HCT116 (cell line): ENCODE measurements at regions not wholly inside any gene's neighbourhood (a gene's known extent, or its start where the extent isn't known, plus 50 kb on each side); places are given as distances from the start of the nearest gene placed in this dataset.

Experiments used
- ATAC-seq: fragments of 200-7000 bp; cut with Tn5 transposase; 2 replicates; pipeline ENCODE4 v1.9.1; 2020; ENCODE audit warnings: mild to moderate bottlenecking, moderate library complexity
- BruUV-seq: library from RNA; stranded (reverse); fragments of 400-500 nt; replicated peaks from 2 replicates; lab custom pipeline; 2021; lab: Mats Ljungman, UMichigan
- CTCF ChIA-PET: fragments of 300-600 bp; sonication (Branson Sonifier 250); formaldehyde crosslinking; loops from one replicate; lab custom pipeline; 2021; ENCODE audit warnings: antibody characterized with exemption; lab: Charles Lee
- POLR2A ChIA-PET: fragments of 300-600, 350-600 bp; sonication (Branson Sonifier 250); formaldehyde crosslinking; loops from one replicate; lab custom pipeline; 2021; ENCODE audit warnings: antibody characterized with exemption; lab: Charles Lee
- RAD21 ChIA-PET, 2 experiments: fragments of 300-600 bp; sonication (Branson Sonifier 250); formaldehyde crosslinking; loops; one replicate each; lab custom pipeline; 2023; ENCODE audit warnings: low total read pairs in 2 of 2; ENCODE audit not compliant: uncharacterized antibody in 2 of 2, unreplicated experiment in 2 of 2, low non-redundant PET in 1 of 2; lab: Charles Lee
- DNase-seq: peaks from one replicate; pipeline ENCODE4 v3.0.0-alpha.2; 2010; ENCODE audit warnings: low read depth, low spot score
- H2AFZ ChIP-seq: fragments of 200-600 bp; shearing (Covaris generic), sonication (generic); 2 replicates; pipeline ENCODE4 v1.6.1; 2017; ENCODE audit warnings: low read depth, mixed run types, mixed read lengths, antibody characterized with exemption, low read length; ENCODE audit not compliant: poor library complexity, severe bottlenecking
- H3K27ac ChIP-seq: 2 replicates; pipeline ENCODE4 v1.5.1; 2012; ENCODE audit warnings: low read depth, low read length
- H3K27me3 ChIP-seq: fragments of 200-600 bp; sonication (generic); 2 replicates; pipeline ENCODE4 v1.6.1; 2016; ENCODE audit warnings: mixed run types, low read length, mixed read lengths; ENCODE audit not compliant: insufficient read depth
- H3K36me3 ChIP-seq, 2 experiments: fragments of 200-500 bp in 1 of 2; fragments of 200-600 bp in 1 of 2; sonication (Bioruptor generic) in 1 of 2; sonication (generic) in 1 of 2; 2 replicates each; pipeline versions ENCODE4 v1.5.1 to v1.6.1; 2014 to 2016; ENCODE audit warnings: low read length in 2 of 2, inconsistent platforms in 1 of 2, mixed read lengths in 1 of 2, mixed run types in 1 of 2; ENCODE audit not compliant: insufficient read depth in 2 of 2, control insufficient read depth in 1 of 2
- H3K4me1 ChIP-seq, 2 experiments: fragments of 200-600 bp in 1 of 2; sonication (generic) in 1 of 2; 2 replicates each; pipeline versions ENCODE4 v1.5.1 to v1.6.1; 2012 to 2017; ENCODE audit warnings: low read length in 2 of 2, inconsistent platforms in 1 of 2, mild to moderate bottlenecking in 1 of 2, mixed read lengths in 1 of 2, mixed run types in 1 of 2, moderate library complexity in 1 of 2; ENCODE audit not compliant: insufficient read depth in 2 of 2, control insufficient read depth in 1 of 2
- H3K4me2 ChIP-seq: fragments of 200-600 bp; sonication (generic); 2 replicates; pipeline ENCODE4 v1.6.1; 2017; ENCODE audit warnings: mixed run types, low read length, mixed read lengths
- H3K4me3 ChIP-seq, 2 experiments: fragments of 200-600 bp in 1 of 2; sonication (generic) in 1 of 2; replicated peaks in 1 of 2; 2 replicates each; pipeline ENCODE4 v1.5.1; 2011 to 2016; ENCODE audit warnings: low read length in 2 of 2, control low read depth in 1 of 2, low read depth in 1 of 2, mild to moderate bottlenecking in 1 of 2, mixed read lengths in 1 of 2, mixed run types in 1 of 2
- H3K79me2 ChIP-seq: fragments of 200-600 bp; sonication (generic); 2 replicates; pipeline ENCODE4 v1.6.1; 2017; ENCODE audit warnings: mild to moderate bottlenecking, mixed run types, low read length, moderate library complexity, mixed read lengths; ENCODE audit not compliant: insufficient read depth
- H3K9ac ChIP-seq: fragments of 200-600 bp; sonication (generic); 2 replicates; pipeline ENCODE4 v1.6.1; 2016; ENCODE audit warnings: low read length, mixed read lengths
- H3K9me2 ChIP-seq: fragments of 200-600 bp; sonication (generic), shearing (Covaris generic); 2 replicates; pipeline ENCODE4 v1.6.1; 2017; ENCODE audit warnings: mixed run types, mild to moderate bottlenecking, moderate library complexity; ENCODE audit not compliant: insufficient read depth
- H3K9me3 ChIP-seq, 2 experiments: fragments of 200-500 bp in 1 of 2; fragments of 200-600 bp in 1 of 2; sonication (Bioruptor generic) in 1 of 2; sonication (generic) in 1 of 2; 2 replicates each; pipeline ENCODE4 v1.6.1; 2014 to 2017; ENCODE audit warnings: low read length in 2 of 2, mixed read lengths in 2 of 2, inconsistent platforms in 1 of 2, low read depth in 1 of 2, mild to moderate bottlenecking in 1 of 2, mixed run types in 1 of 2, moderate library complexity in 1 of 2; ENCODE audit not compliant: control insufficient read depth in 1 of 2, insufficient read depth in 1 of 2
- H4K20me1 ChIP-seq: fragments of 200-600 bp; sonication (generic), shearing (Covaris generic); 2 replicates; pipeline ENCODE4 v1.6.1; 2017; ENCODE audit warnings: mixed run types, mild to moderate bottlenecking, moderate library complexity; ENCODE audit not compliant: insufficient read depth
- ATF3 ChIP-seq: IDR thresholded peaks from 2 replicates; pipeline ENCODE4 v1.6.1; 2012
- CBX3 ChIP-seq: IDR thresholded peaks from 2 replicates; pipeline ENCODE4 v1.6.1; 2012; ENCODE audit warnings: low read depth
- EGR1 ChIP-seq: IDR thresholded peaks from 2 replicates; pipeline ENCODE4 v1.6.1; 2012; ENCODE audit warnings: low read depth
- ELF1 ChIP-seq: IDR thresholded peaks from 2 replicates; pipeline ENCODE4 v1.6.1; 2012; ENCODE audit warnings: low read depth, borderline replicate concordance
- EZH2 ChIP-seq: fragments of 200-600 bp; sonication (generic); IDR thresholded peaks from 2 replicates; pipeline ENCODE4 v1.6.1; 2017; ENCODE audit warnings: antibody characterized with exemption, mixed run types
- EZH2phosphoT487 ChIP-seq: fragments of 200-600 bp; IDR thresholded peaks from 2 replicates; pipeline ENCODE4 v1.6.1; 2018; ENCODE audit warnings: antibody characterized with exemption, borderline replicate concordance
- FOSL1 ChIP-seq: IDR thresholded peaks from 2 replicates; pipeline ENCODE4 v1.6.1; 2012; ENCODE audit warnings: low read depth
- JUND ChIP-seq: IDR thresholded peaks from 2 replicates; pipeline ENCODE4 v1.6.1; 2012
- MAX ChIP-seq: IDR thresholded peaks from 2 replicates; pipeline ENCODE4 v1.6.1; 2012
- POLR2A ChIP-seq: IDR thresholded peaks from 2 replicates; pipeline ENCODE4 v1.7.0; 2011; ENCODE audit warnings: borderline replicate concordance; ENCODE audit not compliant: insufficient read depth, insufficient read length; ENCODE audit errors: extremely low read depth
- POLR2AphosphoS5 ChIP-seq: IDR thresholded peaks from 2 replicates; pipeline ENCODE4 v1.6.1; 2011; ENCODE audit warnings: mild to moderate bottlenecking, low read depth, low read length, moderate library complexity
- REST ChIP-seq: IDR thresholded peaks from 2 replicates; pipeline ENCODE4 v1.6.1; 2012; ENCODE audit warnings: low read depth
- SIN3A ChIP-seq: IDR thresholded peaks from 2 replicates; pipeline ENCODE4 v1.6.1; 2012; ENCODE audit warnings: low read depth
- SP1 ChIP-seq: IDR thresholded peaks from 2 replicates; pipeline ENCODE4 v1.6.1; 2012; ENCODE audit warnings: low read depth
- SRF ChIP-seq: IDR thresholded peaks from 2 replicates; pipeline ENCODE4 v1.6.1; 2012; ENCODE audit warnings: low read depth
- TCF7L2 ChIP-seq: IDR thresholded peaks from 2 replicates; pipeline ENCODE4 v1.7.0; 2011; ENCODE audit warnings: borderline replicate concordance, inconsistent platforms; ENCODE audit not compliant: insufficient read depth, insufficient read length; ENCODE audit errors: extremely low read depth
- YY1 ChIP-seq: IDR thresholded peaks from 2 replicates; pipeline ENCODE4 v1.6.1; 2011; ENCODE audit warnings: low read length, low read depth, moderate library complexity, mild to moderate bottlenecking; ENCODE audit not compliant: insufficient replicate concordance; ENCODE audit errors: extremely low read depth
- ZBTB33 ChIP-seq: IDR thresholded peaks from 2 replicates; pipeline ENCODE4 v1.6.1; 2011; ENCODE audit warnings: mild to moderate bottlenecking, low read length, moderate library complexity; ENCODE audit not compliant: insufficient replicate concordance; ENCODE audit errors: extremely low read depth
- ZFX ChIP-seq: fragments of 450-650 bp; IDR thresholded peaks from 2 replicates; pipeline ENCODE4 v1.6.1; 2017
- ZNF274 ChIP-seq: fragments of 200-500 bp; sonication (Bioruptor generic); IDR thresholded peaks from 2 replicates; pipeline ENCODE4 v1.6.1; 2014; ENCODE audit warnings: mild to moderate bottlenecking, low read depth, low read length, inconsistent platforms
- intact Hi-C: fragments of 100-400 bp; cut with micrococcal nuclease; formaldehyde crosslinking; loops from 2 replicates; pipeline ENCODE4 v1.10.0; 2022

- no peak for TF ChIP-seq POLR2A
These were observed 102.7 kb upstream of the BMP5 start (continued) for GRCh38 chr6:55977959-55978665.

- ATAC-seq = no peak
- no peak overlapping the region for H3K9ac ChIP-seq
- H3K4me3 ChIP-seq = no peak overlapping the region
- RAD21 ChIA-PET = no interaction called here
- TF ChIP-seq FOSL1 (no peak), SRF (no peak), POLR2AphosphoS5 (no peak), SIN3A (no peak), JUND (no peak), SP1 (no peak), ATF3 (no peak), EZH2phosphoT487 (no peak), CBX3 (no peak), ELF1 (no peak), MAX (no peak), REST (no peak), EGR1 (no peak), YY1 (no peak), ZFX (no peak), EZH2 (no peak), POLR2A (no peak), ZNF274 (no peak), TCF7L2 (no peak), ZBTB33 (no peak)
- no TSS peak for BruUV-seq
- no peak overlapping the region for H3K4me2 ChIP-seq
- CTCF ChIA-PET = no interaction called here
- no peak overlapping the region for H3K27ac ChIP-seq
- POLR2A ChIA-PET = no interaction called here
- no peaks in the 10 kb centered on the region for H3K9me2 ChIP-seq
- no peak overlapping the region for H2AFZ ChIP-seq
- H3K9me3 ChIP-seq = no peaks in the 10 kb centered on the region
- no peaks in the 10 kb centered on the region for H3K36me3 ChIP-seq
- no peak for DNase-seq
- H3K27me3 ChIP-seq = no peaks in the 10 kb centered on the region
- intact Hi-C loops = no loop called here
- H3K79me2 ChIP-seq = no peaks in the 10 kb centered on the region
- no peaks in the 10 kb centered on the region for H3K4me1 ChIP-seq
- H4K20me1 ChIP-seq = no peaks in the 10 kb centered on the region
These were observed 99.3 kb upstream of the BMP5 start for GRCh38 chr6:55974688-55975087.
